Endodermal cell (in vitro differentiated cells): ENCODE measurements at regions not wholly inside any gene's neighbourhood (a gene's known extent, or its start where the extent isn't known, plus 50 kb on each side); places are given as distances from the start of the nearest gene placed in this dataset.

Experiments
- DNase-seq: peaks from one replicate; pipeline ENCODE4 v3.0.0-alpha.2; 2017
- H3K27ac ChIP-seq: 2 replicates; pipeline ENCODE4 v1.5.1; 2013; ENCODE audit warnings: mild to moderate bottlenecking, low read depth, low read length, moderate library complexity
- H3K27me3 ChIP-seq: 2 replicates; pipeline ENCODE4 v1.6.1; 2013; ENCODE audit warnings: mild to moderate bottlenecking, low read length, moderate library complexity; ENCODE audit not compliant: insufficient read depth, control insufficient read depth, poor library complexity, severe bottlenecking
- H3K36me3 ChIP-seq: 2 replicates; pipeline ENCODE4 v1.7.0; 2013; ENCODE audit warnings: mild to moderate bottlenecking, low read length, moderate library complexity; ENCODE audit not compliant: control insufficient read depth, insufficient read depth
- H3K4me1 ChIP-seq: one replicate; pipeline ENCODE4 v1.7.0; 2013; ENCODE audit warnings: low read length; ENCODE audit not compliant: control insufficient read depth, insufficient read depth
- H3K4me3 ChIP-seq: 2 replicates; pipeline ENCODE4 v1.5.1; 2013; ENCODE audit warnings: mild to moderate bottlenecking, low read length, moderate library complexity
- H3K9ac ChIP-seq: 2 replicates; pipeline ENCODE4 v1.6.1; 2013; ENCODE audit warnings: mild to moderate bottlenecking, low read length, moderate library complexity; ENCODE audit not compliant: poor library complexity, severe bottlenecking; ENCODE audit errors: extremely low read depth
- H3K9me3 ChIP-seq: 2 replicates; pipeline ENCODE4 v1.6.1; 2013; ENCODE audit warnings: mild to moderate bottlenecking, low read length, moderate library complexity; ENCODE audit not compliant: control insufficient read depth
- H3K27ac Mint-ChIP-seq: 2 replicates; pipeline ENCODE4 v1.8.0; 2020; ENCODE audit warnings: mixed read lengths
- H3K27me3 Mint-ChIP-seq: 2 replicates; pipeline ENCODE4 v1.8.0; 2021; ENCODE audit warnings: mild to moderate bottlenecking, mixed read lengths; ENCODE audit not compliant: insufficient read depth
- H3K36me3 Mint-ChIP-seq: 2 replicates; pipeline ENCODE4 v1.8.0; 2020; ENCODE audit warnings: low read depth, mixed read lengths
- H3K4me1 Mint-ChIP-seq: 2 replicates; pipeline ENCODE4 v1.8.0; 2020; ENCODE audit warnings: mixed read lengths
- H3K4me3 Mint-ChIP-seq: 2 replicates; pipeline ENCODE4 v1.8.0; 2020; ENCODE audit warnings: mild to moderate bottlenecking, moderate library complexity, mixed read lengths
- H3K9me3 Mint-ChIP-seq: 2 replicates; pipeline ENCODE4 v1.8.0; 2020; ENCODE audit warnings: mild to moderate bottlenecking, mixed read lengths
- WGBS, 2 experiments: methylation state at CpG; one replicate each; pipeline versions ENCODE4 v1.1.5 to v1.1.7; 2013; ENCODE audit warnings: missing lambda C conversion rate in 2 of 2, mixed read lengths in 1 of 2; ENCODE audit not compliant: insufficient coverage in 1 of 2, insufficient read length in 1 of 2; 5-methylcytosine and 5-hydroxymethylcytosine counted together
- TF ChIP-seq, protein P1 (sequence below): fragments of 200-600 bp; sonication (generic); conservative IDR thresholded peaks from 2 replicates; pipeline ENCODE4 v1.5.0; 2021; ENCODE audit warnings: antibody characterized with exemption, mild to moderate bottlenecking

DNA sequence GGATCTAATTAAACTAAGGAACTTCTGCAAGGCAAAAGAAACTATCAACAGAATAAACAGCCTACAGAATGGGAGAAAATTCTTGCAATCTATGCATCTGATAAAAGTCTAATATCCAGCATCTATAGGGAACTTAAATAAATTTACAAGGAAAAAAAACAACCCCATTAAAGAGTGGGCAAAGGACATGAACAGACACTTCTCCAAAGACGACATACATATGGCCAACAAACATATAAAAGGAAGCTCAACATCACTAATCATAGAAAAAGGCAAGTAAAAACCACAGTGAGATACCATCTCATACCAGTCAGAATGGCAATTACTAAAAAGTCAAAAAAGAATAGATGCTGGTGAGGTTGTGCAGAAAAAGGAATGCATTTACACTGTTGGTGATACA is 134.8 kb upstream of the PAQR3 start:
- H3K4me1 Mint-ChIP-seq = no peaks in the 10 kb centered on the region
- H3K27me3 Mint-ChIP-seq = peaks cover 2% of the 10 kb centered on the region
- Histone ChIP-seq H3K4me3 (no peak overlapping the region), H3K9me3 (peaks cover 14% of the 10 kb centered on the region), H3K4me1 (no peaks in the 10 kb centered on the region), H3K9ac (no peak overlapping the region), H3K27me3 (no peaks in the 10 kb centered on the region), H3K27ac (no peak overlapping the region), H3K36me3 (no peaks in the 10 kb centered on the region)
- TF ChIP-seq, protein P1, sequence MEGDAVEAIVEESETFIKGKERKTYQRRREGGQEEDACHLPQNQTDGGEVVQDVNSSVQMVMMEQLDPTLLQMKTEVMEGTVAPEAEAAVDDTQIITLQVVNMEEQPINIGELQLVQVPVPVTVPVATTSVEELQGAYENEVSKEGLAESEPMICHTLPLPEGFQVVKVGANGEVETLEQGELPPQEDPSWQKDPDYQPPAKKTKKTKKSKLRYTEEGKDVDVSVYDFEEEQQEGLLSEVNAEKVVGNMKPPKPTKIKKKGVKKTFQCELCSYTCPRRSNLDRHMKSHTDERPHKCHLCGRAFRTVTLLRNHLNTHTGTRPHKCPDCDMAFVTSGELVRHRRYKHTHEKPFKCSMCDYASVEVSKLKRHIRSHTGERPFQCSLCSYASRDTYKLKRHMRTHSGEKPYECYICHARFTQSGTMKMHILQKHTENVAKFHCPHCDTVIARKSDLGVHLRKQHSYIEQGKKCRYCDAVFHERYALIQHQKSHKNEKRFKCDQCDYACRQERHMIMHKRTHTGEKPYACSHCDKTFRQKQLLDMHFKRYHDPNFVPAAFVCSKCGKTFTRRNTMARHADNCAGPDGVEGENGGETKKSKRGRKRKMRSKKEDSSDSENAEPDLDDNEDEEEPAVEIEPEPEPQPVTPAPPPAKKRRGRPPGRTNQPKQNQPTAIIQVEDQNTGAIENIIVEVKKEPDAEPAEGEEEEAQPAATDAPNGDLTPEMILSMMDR = no peak
- no peaks in the 10 kb centered on the region for H3K36me3 Mint-ChIP-seq
- 78% methylated on average over 1 of the region's 1 CpG; no CpG with 5 or more reads in 1 of the 2 experiments for WGBS, 2 experiments
- H3K4me3 Mint-ChIP-seq = no peak overlapping the region
- peaks cover 17% of the 10 kb centered on the region for H3K9me3 Mint-ChIP-seq
- H3K27ac Mint-ChIP-seq = no peak overlapping the region
- no peak for DNase-seq

DNA sequence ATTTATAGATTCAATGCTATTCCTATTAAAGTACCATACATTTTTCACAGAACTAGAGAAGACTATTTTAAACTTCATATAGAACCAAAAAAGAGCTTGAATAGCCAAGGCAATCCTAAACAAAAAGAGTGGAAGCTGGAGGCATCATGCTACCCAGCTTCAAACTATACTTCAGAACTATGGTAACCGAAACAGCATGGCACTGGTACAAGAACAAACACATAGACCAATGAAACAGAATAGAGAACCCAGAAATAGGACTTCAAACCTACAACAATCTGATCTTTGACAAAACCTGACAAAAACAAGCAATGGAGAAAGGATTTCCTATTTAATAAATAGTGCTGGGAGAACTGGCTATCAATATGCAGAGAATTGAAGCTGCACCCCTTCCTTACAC is 134.2 kb upstream of the PAQR3 start:
- peaks cover 14% of the 10 kb centered on the region for H3K9me3 ChIP-seq
- TF ChIP-seq, protein P1 = no peak
- H3K4me3 ChIP-seq = no peak overlapping the region
- Mint-ChIP-seq H3K4me3 (no peak overlapping the region), H3K27ac (no peak overlapping the region), H3K27me3 (peaks cover 4% of the 10 kb centered on the region), H3K4me1 (no peaks in the 10 kb centered on the region), H3K9me3 (peaks cover 17% of the 10 kb centered on the region), H3K36me3 (no peaks in the 10 kb centered on the region)
- 54% methylated on average over 1 of the region's 1 CpG; no CpG with 5 or more reads in 1 of the 2 experiments for WGBS, 2 experiments
- H3K9ac ChIP-seq = no peak overlapping the region
- no peaks in the 10 kb centered on the region for H3K4me1 ChIP-seq
- H3K36me3 ChIP-seq = no peaks in the 10 kb centered on the region
- H3K27ac ChIP-seq = no peak overlapping the region
- no peaks in the 10 kb centered on the region for H3K27me3 ChIP-seq
- no peak for DNase-seq

DNA sequence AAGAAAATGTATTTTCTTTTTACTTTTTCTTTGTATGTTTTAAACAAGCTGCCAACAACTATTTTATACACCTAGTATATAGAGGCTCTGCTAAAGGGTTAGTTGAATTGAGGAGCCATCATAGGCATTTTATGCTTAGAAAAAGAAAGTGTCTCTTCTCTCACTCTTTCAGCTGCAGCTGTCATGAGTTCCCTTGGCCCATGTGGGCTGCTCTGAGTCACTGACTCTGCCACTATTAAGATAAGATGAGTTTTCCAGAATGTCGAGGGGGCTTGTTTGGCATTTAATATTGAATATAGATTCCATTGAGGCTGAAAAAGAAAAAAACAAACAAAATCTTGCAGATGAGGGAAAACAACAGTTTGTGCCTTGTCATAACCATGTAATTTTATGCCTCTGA is 126.0 kb upstream of the PAQR3 start:
- no peaks in the 10 kb centered on the region for H3K4me1 Mint-ChIP-seq
- H3K9me3 Mint-ChIP-seq = no peaks in the 10 kb centered on the region

More for the DNA sequence above, 126.0 kb upstream of the PAQR3 start:
- no peak for DNase-seq
- Histone ChIP-seq H3K4me3 (no peak overlapping the region), H3K9ac (no peak overlapping the region), H3K9me3 (no peaks in the 10 kb centered on the region), H3K27ac (no peak overlapping the region), H3K36me3 (no peaks in the 10 kb centered on the region), H3K4me1 (no peaks in the 10 kb centered on the region), H3K27me3 (no peaks in the 10 kb centered on the region)
- Mint-ChIP-seq H3K4me3 (no peak overlapping the region), H3K36me3 (no peaks in the 10 kb centered on the region), H3K27me3 (peaks cover 5% of the 10 kb centered on the region), H3K27ac (no peak overlapping the region)
- TF ChIP-seq, protein P1 = no peak
- 80% methylated on average over 1 of the region's 1 CpG; no CpG with 5 or more reads in 1 of the 2 experiments for WGBS, 2 experiments
